Keratinocyte (primary cell): ENCODE measurements at regions not wholly inside any gene's neighbourhood (a gene's known extent, or its start where the extent isn't known, plus 50 kb on each side); places are given as distances from the start of the nearest gene placed in this dataset.

Experiments used
- DNase-seq: peaks from one replicate; pipeline ENCODE4 v3.0.0-alpha.2; 2011; ENCODE audit warnings: low read depth, missing footprints, low spot score
- FAIRE-seq: peaks from 2 replicates; lab custom pipeline; 2011; peaks lifted over from hg19 to GRCh38; lab: Jason Lieb, UNC
- H2AFZ ChIP-seq: 2 replicates; pipeline ENCODE4 v1.6.0; 2012; ENCODE audit warnings: low read length, control low read depth, inconsistent platforms; ENCODE audit not compliant: control insufficient read depth
- H3K27ac ChIP-seq: 2 replicates; pipeline ENCODE4 v1.5.1; 2011; ENCODE audit warnings: low read length; ENCODE audit not compliant: control insufficient read depth, insufficient read depth
- H3K27me3 ChIP-seq: 3 replicates; pipeline ENCODE4 v1.6.0; 2011; ENCODE audit warnings: low read length; ENCODE audit not compliant: control insufficient read depth, insufficient read depth; ENCODE audit errors: extremely low read depth
- H3K36me3 ChIP-seq, 2 experiments: 2 replicates in 1 of 2; 3 replicates in 1 of 2; pipeline ENCODE4 v1.5.1; 2011; ENCODE audit warnings: low read length in 2 of 2, mild to moderate bottlenecking in 1 of 2; ENCODE audit not compliant: control insufficient read depth in 2 of 2, insufficient read depth in 2 of 2; ENCODE audit errors: extremely low read depth in 1 of 2
- H3K4me1 ChIP-seq: 3 replicates; pipeline ENCODE4 v1.5.1; 2011; ENCODE audit warnings: low read length; ENCODE audit not compliant: control insufficient read depth, insufficient read depth; ENCODE audit errors: extremely low read depth
- H3K4me2 ChIP-seq: 3 replicates; pipeline ENCODE4 v1.6.0; 2011; ENCODE audit warnings: low read depth, low read length; ENCODE audit not compliant: control insufficient read depth, insufficient read depth; ENCODE audit errors: extremely low read depth
- H3K4me3 ChIP-seq, 3 experiments: fragments of 200-600 bp in 1 of 3; sonication (generic) in 1 of 3; 2 replicates in 2 of 3; 3 replicates in 1 of 3; pipeline ENCODE4 v1.5.1; 2011 to 2016; ENCODE audit warnings: low read length in 3 of 3, mild to moderate bottlenecking in 3 of 3, control low read depth in 2 of 3, inconsistent platforms in 1 of 3, low read depth in 1 of 3, mixed read lengths in 1 of 3, mixed run types in 1 of 3, moderate library complexity in 1 of 3; ENCODE audit not compliant: control insufficient read depth in 2 of 3, insufficient read depth in 2 of 3; ENCODE audit errors: extremely low read depth in 1 of 3
- H3K79me2 ChIP-seq: 2 replicates; pipeline ENCODE4 v1.6.0; 2012; ENCODE audit warnings: low read length; ENCODE audit not compliant: control insufficient read depth, insufficient read depth
- H3K9ac ChIP-seq: 3 replicates; pipeline ENCODE4 v1.6.0; 2011; ENCODE audit warnings: low read length; ENCODE audit not compliant: control insufficient read depth, insufficient read depth; ENCODE audit errors: extremely low read depth
- H3K9me1 ChIP-seq: 3 replicates; pipeline ENCODE4 v1.6.0; 2011; ENCODE audit warnings: low read length; ENCODE audit not compliant: control insufficient read depth, insufficient read depth; ENCODE audit errors: extremely low read depth
- H3K9me3 ChIP-seq: 2 replicates; pipeline ENCODE4 v1.5.1; 2012; ENCODE audit warnings: low read depth, low read length; ENCODE audit not compliant: control insufficient read depth
- H4K20me1 ChIP-seq: 3 replicates; pipeline ENCODE4 v1.6.0; 2011; ENCODE audit warnings: low read length; ENCODE audit not compliant: control insufficient read depth, insufficient read depth; ENCODE audit errors: extremely low read depth
- CTCF ChIP-seq, 3 experiments: IDR thresholded peaks in 1 of 3; conservative IDR thresholded peaks in 1 of 3; optimal IDR thresholded peaks in 1 of 3; 2 replicates in 2 of 3; 3 replicates in 1 of 3; pipeline versions ENCODE3 to v1.5.1; 2011; ENCODE audit warnings: low read length in 3 of 3, mild to moderate bottlenecking in 3 of 3, moderate library complexity in 2 of 3, control low read depth in 1 of 3, inconsistent platforms in 1 of 3; ENCODE audit not compliant: insufficient read depth in 2 of 3; ENCODE audit errors: extremely low read depth in 1 of 3
- EZH2 ChIP-seq: IDR thresholded peaks from one replicate; pipeline ENCODE4 v1.6.1; 2012; ENCODE audit warnings: inconsistent platforms, mild to moderate bottlenecking, low read length, moderate library complexity
- dilution Hi-C: fragments of 300-500 bp; cut with MboI; formaldehyde crosslinking; loops from one replicate; pipeline ENCODE4 v1.7.0; 2020; ENCODE audit warnings: low sequenced_read_pairs; ENCODE audit not compliant: extremely low pct_ligation_motif_present

GRCh38 chr7:91512958-91513357, 248.7 kb downstream of the FZD1 start:
- no peak overlapping the region for H3K4me3 ChIP-seq
- H3K79me2 ChIP-seq = no peaks in the 10 kb centered on the region
- DNase-seq (no peak), FAIRE-seq (no peak)
- no peaks in the 10 kb centered on the region for H3K36me3 ChIP-seq
- H3K27me3 ChIP-seq = no peaks in the 10 kb centered on the region
- dilution Hi-C loops = no loop called here
- H3K4me1 ChIP-seq = no peaks in the 10 kb centered on the region
- no peak overlapping the region for H3K9ac ChIP-seq
- H2AFZ ChIP-seq = no peak overlapping the region
- no peak overlapping the region for H3K27ac ChIP-seq
- H3K9me3 ChIP-seq = no peaks in the 10 kb centered on the region
- no peak overlapping the region for H3K4me2 ChIP-seq
- H4K20me1 ChIP-seq = no peaks in the 10 kb centered on the region
- no peak for TF ChIP-seq EZH2
- no peak for TF ChIP-seq CTCF (optimal IDR thresholded peaks at IDR 0.05 in 1 of 3, IDR thresholded peaks at IDR 0.05 in 1 of 3, conservative IDR thresholded peaks at IDR 0.05 in 1 of 3; ENCODE audit: extremely low read depth in 1 of 3, insufficient read depth in 2 of 3, low read length in 3 of 3)
- no peaks in the 10 kb centered on the region for H3K9me1 ChIP-seq

- no peak for FAIRE-seq
- H3K36me3 ChIP-seq = no peaks in the 10 kb centered on the region
- no peak overlapping the region for H3K4me3 ChIP-seq
- no peaks in the 10 kb centered on the region for H3K9me1 ChIP-seq
- dilution Hi-C loops = no loop called here
- TF ChIP-seq CTCF (optimal IDR thresholded peaks at IDR 0.05 in 1 of 3, IDR thresholded peaks at IDR 0.05 in 1 of 3, conservative IDR thresholded peaks at IDR 0.05 in 1 of 3; ENCODE audit: extremely low read depth in 1 of 3, insufficient read depth in 2 of 3, low read length in 3 of 3) (no peak), EZH2 (no peak)
- no peaks in the 10 kb centered on the region for H4K20me1 ChIP-seq
- H2AFZ ChIP-seq = no peak overlapping the region
- no peak overlapping the region for H3K4me2 ChIP-seq
- H3K27ac ChIP-seq = no peak overlapping the region
- no peaks in the 10 kb centered on the region for H3K9me3 ChIP-seq
- DNase-seq = no peak
- no peak overlapping the region for H3K9ac ChIP-seq
- no peaks in the 10 kb centered on the region for H3K27me3 ChIP-seq
- no peaks in the 10 kb centered on the region for H3K79me2 ChIP-seq
- no peaks in the 10 kb centered on the region for H3K4me1 ChIP-seq
Measured at GRCh38 chr7:91514591-91514990, 250.4 kb downstream of the FZD1 start.
